ENCODE measurements at regions not wholly inside any gene's neighbourhood (a gene's known extent, or its start where the extent isn't known, plus 50 kb on each side); places are given as distances from the start of the nearest gene placed in this dataset.

GRCh38 chr7:34544621-34545020 lies 113.4 kb upstream of the NPSR1 start (continued):
- TF ChIP-seq ZFP36 (IDR thresholded peaks at IDR 0.05; ENCODE audit: low read depth, low read length, partially characterized antibody), result no peak
- TF ChIP-seq HNRNPLL (IDR thresholded peaks at IDR 0.05; ENCODE audit: low read depth, low read length, poor library complexity, severe bottlenecking), result no peak
- no peak for TF ChIP-seq ZNF764 (CRISPR knock-in tag; IDR thresholded peaks at IDR 0.05; ENCODE audit: low read depth)
- TF ChIP-seq ZC3H4 (CRISPR knock-in tag; IDR thresholded peaks at IDR 0.05; ENCODE audit: borderline replicate concordance), result no peak
- TF ChIP-seq SRF (CRISPR knock-in tag; IDR thresholded peaks at IDR 0.05), result no peak
- no peak for TF ChIP-seq RNF219 (CRISPR knock-in tag; IDR thresholded peaks at IDR 0.05)
- no peak for TF ChIP-seq ZZZ3 (IDR thresholded peaks at IDR 0.05)
- TF ChIP-seq ILK (tag; IDR thresholded peaks at IDR 0.05; ENCODE audit: borderline replicate concordance, low read depth), result no peak
- TF ChIP-seq HINFP (tag; conservative IDR thresholded peaks at IDR 0.05; ENCODE audit: low read depth), result no peak
- no peak for TF ChIP-seq MITF (IDR thresholded peaks at IDR 0.05)
- TF ChIP-seq STAT5B (CRISPR knock-in tag; IDR thresholded peaks at IDR 0.05), result no peak
